Caki2 (cell line): ENCODE measurements at regions not wholly inside any gene's neighbourhood (a gene's known extent, or its start where the extent isn't known, plus 50 kb on each side); places are given as distances from the start of the nearest gene placed in this dataset.

Experiments
- DNase-seq: peaks from one replicate; pipeline ENCODE4 v3.0.0-alpha.2; 2015; ENCODE audit warnings: low read depth
- in situ Hi-C: cut with HindIII; loops from 2 replicates; pipeline ENCODE4 v1.10.0; 2016; ENCODE audit warnings: low sequenced_read_pairs, low pct_unique_long_range_greater_than_20kb, mixed read lengths

DNA sequence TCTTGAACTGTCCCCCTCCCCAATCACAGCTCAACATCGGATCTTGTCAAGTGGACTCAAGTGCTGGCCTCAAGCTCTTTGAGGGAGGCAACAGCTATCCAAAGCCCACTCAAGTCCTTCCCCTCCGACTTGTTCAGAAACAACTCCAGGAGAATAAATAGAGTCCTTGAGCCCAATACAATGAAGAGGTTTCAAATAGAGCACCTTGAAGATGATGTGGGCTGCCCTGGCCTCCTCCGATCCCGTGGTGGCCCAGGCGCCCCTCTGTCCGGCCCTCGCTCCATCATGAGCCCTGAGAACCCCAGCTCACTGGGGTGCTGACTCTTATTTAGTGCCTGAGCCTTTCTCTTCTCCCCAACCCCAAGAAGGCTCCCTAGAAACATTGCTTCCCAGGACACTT is 164.3 kb upstream of the PMEPA1 start:
- in situ Hi-C loops: no loop called here
- no peak for DNase-seq

DNA sequence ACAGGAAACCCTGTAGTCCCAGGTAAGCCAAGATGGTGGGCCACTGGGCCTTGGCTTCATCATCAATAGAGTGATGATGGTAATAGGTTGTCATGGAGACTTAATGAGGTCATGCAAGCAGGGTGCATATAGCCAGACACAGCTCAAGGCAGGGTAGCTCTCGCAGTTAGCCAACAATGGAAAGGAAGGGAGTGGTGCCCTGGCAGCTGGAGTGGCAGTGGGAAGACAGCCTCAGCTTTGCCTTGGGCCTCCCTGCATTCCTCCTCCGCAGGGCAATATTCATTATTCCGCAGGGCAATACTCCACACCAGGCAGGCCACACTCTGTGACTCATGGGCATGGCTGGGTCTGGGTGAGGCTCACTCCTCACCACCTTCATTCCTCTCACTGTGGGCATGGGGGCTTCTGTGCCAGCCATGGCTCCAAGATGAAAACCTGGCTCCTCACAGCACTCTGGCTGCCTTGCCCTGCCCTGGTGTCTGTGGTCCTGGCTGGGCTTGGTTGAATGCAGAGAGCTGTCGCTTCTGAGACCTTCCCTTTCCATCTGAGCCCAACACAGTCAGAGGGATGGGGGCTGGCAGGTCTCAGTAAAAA is 163.1 kb upstream of the PMEPA1 start:
- DNase-seq: no peak
- in situ Hi-C loops: no loop called here

DNA sequence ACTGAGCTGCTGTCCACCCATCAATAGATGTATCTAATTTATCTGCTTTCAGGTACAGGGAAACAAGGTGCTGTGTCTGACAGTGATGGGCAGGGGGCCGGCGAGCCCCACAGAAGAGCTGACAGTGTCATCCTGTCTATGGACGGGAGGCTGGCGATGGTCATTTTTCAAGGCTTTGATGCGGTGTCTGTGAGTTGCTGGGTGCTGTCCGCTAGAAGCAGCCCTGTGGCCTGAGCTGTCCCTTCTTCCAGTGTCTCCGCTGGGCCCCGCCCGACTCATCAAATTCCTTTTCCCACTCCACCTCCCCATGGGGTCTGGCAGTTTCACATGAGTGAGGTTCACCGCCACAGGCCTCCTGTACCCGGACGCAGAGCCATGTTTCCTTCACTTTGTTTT is 161.4 kb upstream of the PMEPA1 start:
- no peak for DNase-seq
- in situ Hi-C loops: no loop called here

DNA sequence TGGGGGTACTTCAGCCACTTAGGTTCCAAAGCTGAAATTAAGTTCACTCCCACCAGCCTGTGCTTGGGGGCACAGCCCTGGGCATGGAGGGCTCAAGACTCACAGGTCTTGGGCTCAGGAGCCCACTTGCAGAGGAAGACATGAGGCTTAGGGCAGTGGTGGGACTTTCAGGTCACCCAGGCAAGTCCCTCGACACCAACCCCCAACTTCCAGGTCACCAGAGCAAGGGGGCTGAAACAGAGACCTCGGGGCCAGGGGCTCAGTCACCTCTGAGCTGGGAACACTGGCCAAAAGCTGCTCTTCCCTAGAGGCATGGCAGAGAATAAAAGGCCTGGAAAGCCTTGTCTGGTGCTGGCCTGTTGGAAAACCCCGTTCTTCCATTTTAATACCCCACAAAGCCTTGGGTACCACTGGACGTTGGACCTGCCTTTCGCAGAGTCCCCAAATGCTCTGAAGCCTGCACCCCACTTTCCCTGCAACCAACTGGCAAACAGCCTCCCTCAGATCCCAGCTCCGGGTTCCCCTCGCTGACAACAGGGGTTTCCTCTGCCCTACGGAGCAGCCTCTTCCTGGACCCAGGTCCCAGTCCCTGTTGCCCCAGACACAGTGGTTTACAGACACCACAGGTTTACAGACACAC is 160.9 kb upstream of the PMEPA1 start:
- in situ Hi-C loops: no loop called here
- no peak for DNase-seq

GRCh38 chr20:57869951-57870315 is 160.1 kb upstream of the PMEPA1 start:
- no peak for DNase-seq
- in situ Hi-C loops: no loop called here

GRCh38 chr20:57869291-57869950 is 159.6 kb upstream of the PMEPA1 start:
- in situ Hi-C loops: no loop called here
- no peak for DNase-seq

DNA sequence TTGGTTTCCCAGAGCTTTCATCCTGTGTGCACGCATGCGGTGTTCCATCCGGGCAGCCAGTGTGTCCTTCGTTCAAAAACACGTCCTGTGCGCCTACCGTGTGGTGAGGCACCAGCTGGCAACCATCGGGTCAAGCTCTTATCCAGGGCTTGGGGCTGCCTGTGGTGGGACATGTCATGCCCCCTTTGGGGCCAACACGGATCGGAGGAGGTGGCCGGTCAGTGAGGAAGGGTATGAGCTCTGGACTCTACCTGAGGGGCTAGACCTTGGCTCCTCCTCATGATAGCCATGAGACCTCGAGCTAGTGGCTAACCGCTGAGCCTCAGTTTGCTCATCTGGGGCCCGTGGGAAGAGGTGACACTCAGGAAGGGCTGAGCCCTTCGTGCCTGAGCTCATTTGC is 158.5 kb upstream of the PMEPA1 start:
- no peak for DNase-seq
- in situ Hi-C loops: no loop called here

GRCh38 chr20:57867807-57868206 is 158.0 kb upstream of the PMEPA1 start:
- no peak for DNase-seq
- in situ Hi-C loops: no loop called here

DNA sequence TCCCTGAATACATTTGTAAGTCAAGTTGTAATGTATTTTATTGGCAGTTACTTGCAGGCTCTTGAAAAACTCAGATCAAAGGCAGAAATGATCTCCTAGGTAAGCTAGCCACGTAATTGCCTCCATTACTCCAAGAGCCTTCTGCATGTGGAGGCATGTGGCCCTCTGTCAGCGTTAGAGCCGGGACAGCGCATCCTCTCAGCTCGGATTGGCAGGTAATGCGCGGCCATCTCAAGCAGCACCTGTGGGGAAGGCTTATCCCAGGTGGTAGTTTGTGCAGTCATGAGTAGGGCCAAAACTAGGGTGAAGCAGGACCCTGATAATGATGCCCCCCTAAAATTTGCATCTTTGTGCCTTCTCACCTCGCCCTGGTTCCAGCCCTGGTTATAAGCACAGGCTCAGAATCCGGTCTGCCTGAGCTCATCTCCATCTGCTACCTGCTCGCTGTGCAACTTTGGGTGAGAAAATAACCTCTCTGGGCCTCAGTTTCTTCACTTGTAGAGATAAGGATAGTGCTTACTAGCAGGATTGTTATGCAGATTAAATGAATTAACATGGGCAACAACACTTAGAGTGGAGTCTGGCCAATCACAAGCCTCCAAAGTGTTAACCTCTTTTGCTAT is 157.5 kb upstream of the PMEPA1 start:
- no peak for DNase-seq
- in situ Hi-C loops: no loop called here

GRCh38 chr20:57866250-57867106 is 156.7 kb upstream of the PMEPA1 start:
- in situ Hi-C loops: no loop called here
- no peak for DNase-seq

DNA sequence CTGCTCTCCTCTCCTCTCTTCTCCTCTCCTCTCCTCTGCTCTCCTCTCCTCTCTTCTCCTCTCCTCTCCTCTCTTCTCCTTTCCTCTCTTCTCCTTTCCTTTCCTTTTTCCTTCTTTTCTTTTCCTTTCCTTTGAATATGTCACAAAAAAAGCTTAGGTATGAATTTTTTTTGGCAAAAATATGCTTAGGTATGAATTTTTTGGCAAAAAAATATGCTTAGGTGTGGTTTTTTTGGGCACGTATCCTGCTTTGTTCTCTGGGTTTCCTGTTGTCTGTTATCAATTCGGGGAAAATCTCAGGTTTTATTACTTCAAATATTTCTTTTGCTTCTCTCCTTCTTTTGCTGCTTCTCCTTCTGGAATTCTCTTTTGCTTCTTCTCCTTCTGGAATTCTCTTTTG is 155.5 kb upstream of the PMEPA1 start:
- in situ Hi-C loops: no loop called here
- no peak for DNase-seq

DNA sequence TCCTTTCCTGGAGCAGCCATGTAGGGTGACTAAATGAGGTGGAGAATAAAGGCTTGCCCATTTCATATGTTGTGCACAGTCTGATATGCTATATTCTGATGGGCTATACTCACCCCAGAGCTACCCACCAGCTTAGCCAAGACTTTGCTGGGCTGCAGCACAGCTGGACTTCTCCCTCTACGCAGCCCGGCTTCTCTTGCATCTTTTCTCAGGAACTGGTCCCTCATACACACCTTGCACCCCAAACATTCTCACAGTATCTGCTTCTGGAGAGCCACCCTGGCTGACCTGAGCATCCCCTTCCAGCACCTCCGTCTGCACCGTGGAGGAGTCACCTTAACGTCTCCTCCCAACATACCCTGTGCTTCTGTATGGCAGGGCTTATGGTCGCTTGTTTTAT is 150.8 kb upstream of the PMEPA1 start:
- no peak for DNase-seq
- in situ Hi-C loops: no loop called here

GRCh38 chr20:57857969-57858368 is 148.2 kb upstream of the PMEPA1 start:
- in situ Hi-C loops: no loop called here
- no peak for DNase-seq

GRCh38 chr20:57857118-57857517 is 147.3 kb upstream of the PMEPA1 start:
- in situ Hi-C loops: no loop called here
- no peak for DNase-seq

DNA sequence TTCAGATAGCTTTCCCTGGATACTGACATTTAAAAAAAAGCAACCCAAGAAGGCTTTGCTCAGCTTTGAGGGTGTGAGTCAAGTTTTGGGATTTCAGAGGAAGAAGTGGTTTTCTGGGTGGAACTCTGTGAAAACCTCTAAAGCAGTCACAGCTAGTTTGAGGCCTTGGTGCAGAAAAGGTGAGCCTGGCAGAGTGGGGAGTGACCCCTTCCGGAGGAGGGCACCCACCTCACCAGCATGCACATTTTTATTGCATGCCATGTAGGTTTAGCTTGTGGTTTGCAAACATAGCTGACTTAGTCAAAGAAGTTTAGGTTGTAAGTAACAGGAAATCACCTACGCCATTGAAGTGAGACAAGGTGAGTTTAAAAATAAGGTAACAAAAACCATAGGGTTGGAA is 146.8 kb upstream of the PMEPA1 start:
- DNase-seq: no peak
- in situ Hi-C loops: no loop called here

GRCh38 chr20:57851796-57852195 is 142.0 kb upstream of the PMEPA1 start:
- in situ Hi-C loops: no loop called here
- no peak for DNase-seq

- in situ Hi-C loops: no loop called here
- no peak for DNase-seq
These were observed 141.3 kb upstream of the PMEPA1 start for GRCh38 chr20:57851025-57851682.

- in situ Hi-C loops: no loop called here
- DNase-seq: no peak
These were observed 139.9 kb upstream of the PMEPA1 start for GRCh38 chr20:57849521-57850215.
